Small intestine (tissue), 7 donors: ENCODE measurements at regions not wholly inside any gene's neighbourhood (a gene's known extent, or its start where the extent isn't known, plus 50 kb on each side); places are given as distances from the start of the nearest gene placed in this dataset.

ENCODE experiments used
- DNase-seq, 2 donors: peaks; one replicate each; pipeline versions ENCODE4 v3.0.0 to v3.0.0-alpha.2; 2013
- FAIRE-seq: peaks from 2 replicates; lab custom pipeline; 2012; peaks lifted over from hg19 to GRCh38; lab: Jason Lieb, UNC
- H3K27ac ChIP-seq, 3 donors: one replicate each; pipeline ENCODE4 v1.5.1; 2013; ENCODE audit warnings: low read length in 2 of 3, mild to moderate bottlenecking in 2 of 3, control low read depth in 1 of 3, inconsistent platforms in 1 of 3, low read depth in 1 of 3, moderate library complexity in 1 of 3
- H3K27me3 ChIP-seq, 3 donors: one replicate each; pipeline ENCODE4 v1.6.1; 2013; ENCODE audit warnings: low read length in 3 of 3, inconsistent platforms in 1 of 3; ENCODE audit not compliant: control insufficient read depth in 3 of 3, insufficient read depth in 3 of 3
- H3K36me3 ChIP-seq, 3 donors: one replicate each; pipeline ENCODE4 v1.6.1; 2013; ENCODE audit warnings: low read length in 3 of 3, inconsistent platforms in 1 of 3, low read depth in 1 of 3, mild to moderate bottlenecking in 1 of 3, moderate library complexity in 1 of 3; ENCODE audit not compliant: control insufficient read depth in 3 of 3, insufficient read depth in 2 of 3
- H3K4me1 ChIP-seq, 3 donors: one replicate each; pipeline ENCODE4 v1.6.1; 2013; ENCODE audit warnings: low read length in 2 of 3, inconsistent platforms in 1 of 3, low read depth in 1 of 3, mild to moderate bottlenecking in 1 of 3, moderate library complexity in 1 of 3; ENCODE audit not compliant: control insufficient read depth in 3 of 3, insufficient read depth in 2 of 3
- H3K4me3 ChIP-seq, 3 donors: one replicate each; pipeline ENCODE4 v1.5.1; 2013; ENCODE audit warnings: low read length in 3 of 3, control low read depth in 1 of 3, inconsistent platforms in 1 of 3, low read depth in 1 of 3, mild to moderate bottlenecking in 1 of 3, moderate library complexity in 1 of 3
- H3K9me3 ChIP-seq, 2 donors: one replicate each; pipeline ENCODE4 v1.6.1; 2013; ENCODE audit warnings: low read depth in 1 of 2, low read length in 1 of 2; ENCODE audit not compliant: control insufficient read depth in 2 of 2, insufficient read depth in 1 of 2
- WGBS, 3 donors: extraction: QIAGEN DNeasy Blood & Tissue Kit; methylation state at CpG; one replicate each; pipeline ENCODE4 v1.1.7; 2013; 5-methylcytosine and 5-hydroxymethylcytosine counted together
- donor health status: healthy with polysubstance abuse.
- donor health status: control.
- donor health status: control.
- donor health status: Bipolar disorder and iron deficiency.
- donor health status: healthy.

- no peak for FAIRE-seq
- 85 to 91% (median 86%) methylated on average over 4 of the region's 4 CpGs for WGBS, 3 donors
These were observed 50.2 kb upstream of the SLC44A1 start for GRCh38 chr9:105194234-105194633.

More at GRCh38 chr9:105194234-105194633, 50.2 kb upstream of the SLC44A1 start:
- DNase-seq, result no peak
- no peak overlapping the region for H3K27ac ChIP-seq
- no peaks in the 10 kb centered on the region for H3K4me1 ChIP-seq
- no peaks in the 10 kb centered on the region for H3K9me3 ChIP-seq
- H3K4me3 ChIP-seq, result no peak overlapping the region
- no peaks in the 10 kb centered on the region for H3K36me3 ChIP-seq
- H3K27me3 ChIP-seq, result no peaks in the 10 kb centered on the region
